ENCODE measurements at regions not wholly inside any gene's neighbourhood (a gene's known extent, or its start where the extent isn't known, plus 50 kb on each side); places are given as distances from the start of the nearest gene placed in this dataset.

GRCh38 chr3:184648636-184649035 is 63.2 kb downstream of the MAGEF1 start:
- FAIRE-seq: no peak
- H4K20me1 ChIP-seq (replicated peaks; ENCODE audit: control insufficient read depth, insufficient read depth, low read length): peaks cover 4% of the 10 kb centered on the region; the same call in 1 of the 2 replicates
- intact Hi-C loops (cut with micrococcal nuclease) (no loop called here), in situ Hi-C loops (cut with MboI) (no loop called here)
- ChIA-PET POLR2A (interaction anchor here (0.8 kb wide), 1 partner anchor 37 kb away, joined by 3 read pairs; no protein-coding TSS in a partner anchor), CTCF (ENCODE audit: low intra/inter-chr PET ratio) (no interaction called here)
- H3K9me3 ChIP-seq (replicated peaks; ENCODE audit: control insufficient read depth, insufficient read depth, low read depth, low read length): no peaks in the 10 kb centered on the region
- H3K4me2 ChIP-seq (ENCODE audit: insufficient read depth, low read length): no peak overlapping the region
- no peaks in the 10 kb centered on the region for H3K36me3 ChIP-seq (ENCODE audit: control insufficient read depth, insufficient read depth, low read length)
- H3K4me3 ChIP-seq: no peak overlapping the region
- H3K27ac ChIP-seq (ENCODE audit: extremely low read depth, low read depth, low read length): no peak overlapping the region
- no peaks in the 10 kb centered on the region for H3K79me2 ChIP-seq (ENCODE audit: control insufficient read depth, insufficient read depth, low read length)
- WGBS (ENCODE audit: insufficient coverage, low coverage, missing lambda C conversion rate): 2% methylated on average over 10 of the region's 10 CpGs
- no TSS peak for BruUV-seq (replicated peaks)
- no peaks in the 10 kb centered on the region; a peak in 2 of 5 replicates for H3K4me1 ChIP-seq (replicated peaks in 1 of 2; ENCODE audit: control insufficient read depth in 2 of 2, insufficient read depth in 2 of 2, low read length in 2 of 2)
- no peak for DNase-seq (ENCODE audit: extremely low read depth in 1 of 4, low spot score in 3 of 4)
- no peak for TF ChIP-seq ILK (tag; IDR thresholded peaks at IDR 0.05; ENCODE audit: borderline replicate concordance, low read depth)
- H3K9me1 ChIP-seq (ENCODE audit: control insufficient read depth, insufficient read depth, low read length): no peaks in the 10 kb centered on the region
- no peak overlapping the region for H3K9ac ChIP-seq (ENCODE audit: insufficient read depth in 1 of 2, low read depth in 2 of 2, low read length in 2 of 2)
- ATAC-seq: no peak
- H2AFZ ChIP-seq (ENCODE audit: low read depth, low read length): no peak overlapping the region
- peaks cover 21 to 75% of the 10 kb centered on the region in 2 experiments; a peak in 4 of 5 replicates for H3K27me3 ChIP-seq (ENCODE audit: control insufficient read depth in 2 of 2, insufficient read depth in 2 of 2, low read length in 2 of 2)

GRCh38 chr3:184647405-184647936 is 64.4 kb downstream of the MAGEF1 start:
- BruUV-seq (replicated peaks): no TSS peak
- Histone ChIP-seq H4K20me1 (replicated peaks; ENCODE audit: control insufficient read depth, insufficient read depth, low read length) (peaks cover 9% of the 10 kb centered on the region; the same call in 1 of the 2 replicates), H3K9me1 (ENCODE audit: control insufficient read depth, insufficient read depth, low read length) (no peaks in the 10 kb centered on the region), H3K36me3 (ENCODE audit: control insufficient read depth, insufficient read depth, low read length) (no peaks in the 10 kb centered on the region), H3K79me2 (ENCODE audit: control insufficient read depth, insufficient read depth, low read length) (no peaks in the 10 kb centered on the region), H3K9me3 (replicated peaks; ENCODE audit: control insufficient read depth, insufficient read depth, low read depth, low read length) (no peaks in the 10 kb centered on the region), H3K4me2 (ENCODE audit: insufficient read depth, low read length) (no peak overlapping the region), H3K27ac (ENCODE audit: extremely low read depth, low read depth, low read length) (no peak overlapping the region), H3K27me3 (ENCODE audit: control insufficient read depth in 2 of 2, insufficient read depth in 2 of 2, low read length in 2 of 2) (peaks cover 19 to 68% of the 10 kb centered on the region in 2 experiments; a peak in 4 of 5 replicates), H3K9ac (ENCODE audit: insufficient read depth in 1 of 2, low read depth in 2 of 2, low read length in 2 of 2) (no peak overlapping the region), H3K4me1 (replicated peaks in 1 of 2; ENCODE audit: control insufficient read depth in 2 of 2, insufficient read depth in 2 of 2, low read length in 2 of 2) (no peaks in the 10 kb centered on the region; a peak in 3 of 5 replicates), H2AFZ (ENCODE audit: low read depth, low read length) (no peak overlapping the region), H3K4me3 (no peak overlapping the region)
- intact Hi-C loops (cut with micrococcal nuclease) (no loop called here), in situ Hi-C loops (cut with MboI) (no loop called here)
- ATAC-seq (no peak), FAIRE-seq (no peak), DNase-seq (ENCODE audit: extremely low read depth in 1 of 4, low spot score in 3 of 4) (no peak)
- TF ChIP-seq FOXO4 (CRISPR knock-in tag; IDR thresholded peaks at IDR 0.05) (no peak), RBBP5 (IDR thresholded peaks at IDR 0.05; ENCODE audit: borderline replicate concordance, insufficient read depth, low read length, poor library complexity, severe bottlenecking) (no peak), EP300 (IDR thresholded peaks at IDR 0.05; ENCODE audit: low read length) (no peak), ZC3H4 (CRISPR knock-in tag; IDR thresholded peaks at IDR 0.05; ENCODE audit: borderline replicate concordance) (no peak), DNMT1 (IDR thresholded peaks at IDR 0.05) (no peak), MXI1 (IDR thresholded peaks at IDR 0.05; ENCODE audit: low read depth, low read length) (no peak), DEAF1 (CRISPR knock-in tag; IDR thresholded peaks at IDR 0.05) (no peak), MAZ (CRISPR knock-in tag; conservative IDR thresholded peaks at IDR 0.05 in 1 of 2, IDR thresholded peaks at IDR 0.05 in 1 of 2) (no peak), HMG20B (CRISPR knock-in tag; IDR thresholded peaks at IDR 0.05) (no peak), GABPA (tag; conservative IDR thresholded peaks at IDR 0.05; ENCODE audit: low read depth) (no peak), NCOA1 (IDR thresholded peaks at IDR 0.05; ENCODE audit: low read depth) (no peak)
- 2% methylated on average over 7 of the region's 7 CpGs for WGBS (ENCODE audit: insufficient coverage, low coverage, missing lambda C conversion rate)
- ChIA-PET CTCF (ENCODE audit: low intra/inter-chr PET ratio) (no interaction called here), POLR2A (interaction anchor here (0.5 to 1.4 kb wide), 5 partner anchors 12 to 305 kb away, joined by 3 to 4 read pairs (median 3); no protein-coding TSS in a partner anchor)
